ENCODE measurements at regions not wholly inside any gene's neighbourhood (a gene's known extent, or its start where the extent isn't known, plus 50 kb on each side); places are given as distances from the start of the nearest gene placed in this dataset.
"Not testable (repeated sequence)": the region's sequence is repeated elsewhere in the genome, so short reads cannot be mapped to it uniquely, and the experiment has no call there.

DNA sequence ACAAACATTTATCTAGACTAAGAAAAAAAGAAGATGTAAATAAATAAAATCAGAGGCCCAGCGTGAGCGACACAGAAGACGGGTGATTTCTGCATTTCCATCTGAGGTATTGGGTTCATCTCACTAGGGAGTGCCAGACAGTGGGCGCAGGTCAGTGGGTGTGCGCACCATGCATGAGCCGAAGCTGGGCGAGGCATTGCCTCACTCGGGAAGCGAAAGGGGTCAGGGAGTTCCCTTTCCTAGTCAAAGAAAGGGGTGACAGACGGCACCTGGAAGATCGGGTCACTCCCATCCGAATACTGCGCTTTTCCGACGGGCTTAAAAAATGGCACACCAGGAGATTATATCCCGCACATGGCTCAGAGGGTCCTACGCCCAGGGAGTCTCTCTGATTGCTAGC, 79.5 kb upstream of the ABCD2 start:
- not testable (repeated sequence) for DNase-seq (ENCODE audit: low spot score)

DNA sequence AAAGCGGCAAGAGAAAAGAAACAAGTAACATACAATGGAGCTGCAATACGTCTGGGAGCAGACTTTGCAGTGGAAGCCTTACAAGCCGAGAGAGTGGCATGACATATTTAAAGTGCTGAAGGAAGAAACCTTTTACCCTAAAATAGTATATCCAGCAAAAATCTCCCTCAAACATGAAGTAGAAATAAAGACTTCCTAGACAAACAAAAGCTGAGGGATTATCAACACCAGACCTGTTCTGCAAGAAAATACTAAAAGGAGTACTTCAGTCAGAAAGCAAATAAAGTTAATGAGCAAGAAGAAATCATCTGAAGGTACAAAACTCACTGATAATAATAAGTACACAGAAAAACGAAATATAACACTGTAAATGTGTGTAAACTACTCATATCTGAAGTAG, 77.5 kb upstream of the ABCD2 start:
- DNase-seq (ENCODE audit: low spot score), result no peak

DNA sequence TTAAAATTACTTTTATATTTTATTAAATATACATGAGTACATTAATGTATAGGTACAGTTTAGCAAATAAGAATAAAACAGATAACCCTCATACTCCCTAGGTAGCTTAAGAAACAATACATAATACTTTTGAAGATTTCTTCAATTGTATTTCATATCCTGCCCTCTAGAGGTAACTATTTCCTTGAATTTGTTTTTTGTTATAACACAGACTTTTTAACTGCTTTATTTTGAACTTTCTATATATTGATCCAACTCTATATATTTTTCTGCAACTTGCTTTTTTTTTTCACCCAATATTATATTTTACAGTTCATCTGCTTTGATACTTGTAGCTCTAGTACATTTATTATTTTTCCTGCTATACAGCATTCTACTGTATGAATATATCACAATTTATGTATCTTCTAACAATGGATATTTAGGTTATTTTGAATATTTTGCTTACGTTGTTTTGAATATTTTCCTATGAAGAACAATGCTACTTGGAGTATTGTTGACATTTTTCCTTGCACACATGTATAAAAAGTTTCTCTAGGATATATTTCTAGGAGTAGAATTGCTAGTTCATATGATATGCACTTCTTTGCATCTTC, 72.8 kb upstream of the ABCD2 start:
- DNase-seq (ENCODE audit: low spot score), result peak; percentile 48

DNA sequence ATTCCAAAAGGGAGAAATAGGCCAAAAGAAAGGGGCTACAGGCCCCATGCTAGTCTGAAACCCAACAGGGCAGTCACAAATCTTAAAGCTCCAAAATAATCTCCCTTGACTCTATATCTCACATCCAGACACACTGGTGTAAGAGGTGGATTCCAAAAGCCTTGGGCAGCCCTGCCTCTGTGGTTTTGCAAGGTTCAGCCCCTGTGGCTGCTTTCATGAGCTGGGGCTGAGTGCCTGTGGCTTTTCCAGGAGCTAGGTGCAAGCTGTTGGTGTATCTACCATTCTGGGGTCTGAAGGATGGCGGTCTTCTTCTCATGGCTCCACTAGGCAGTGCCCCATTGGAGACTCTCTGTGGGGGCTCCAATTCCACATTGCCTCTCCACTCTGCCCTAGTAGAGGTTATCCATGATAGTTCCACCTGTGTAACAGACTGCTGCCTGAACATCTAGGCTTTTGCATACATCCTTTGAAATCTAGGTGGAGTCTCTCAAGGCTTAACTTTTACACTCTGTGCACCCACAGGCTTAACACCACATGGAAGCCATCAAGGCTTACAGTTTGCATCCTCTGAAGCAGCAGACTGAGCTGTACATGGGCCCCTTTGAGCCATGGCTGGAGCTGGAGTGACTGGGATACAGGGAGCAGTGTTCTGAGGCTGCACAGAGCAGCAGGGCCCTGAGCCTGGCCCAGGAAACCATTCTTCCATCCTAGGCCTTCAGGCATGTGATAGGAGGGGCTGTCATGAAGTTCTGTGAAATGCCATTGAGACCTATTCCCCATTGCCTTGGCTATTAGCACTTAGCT, 66.5 kb upstream of the ABCD2 start:
- DNase-seq (ENCODE audit: low spot score), result peak; percentile 29

DNA sequence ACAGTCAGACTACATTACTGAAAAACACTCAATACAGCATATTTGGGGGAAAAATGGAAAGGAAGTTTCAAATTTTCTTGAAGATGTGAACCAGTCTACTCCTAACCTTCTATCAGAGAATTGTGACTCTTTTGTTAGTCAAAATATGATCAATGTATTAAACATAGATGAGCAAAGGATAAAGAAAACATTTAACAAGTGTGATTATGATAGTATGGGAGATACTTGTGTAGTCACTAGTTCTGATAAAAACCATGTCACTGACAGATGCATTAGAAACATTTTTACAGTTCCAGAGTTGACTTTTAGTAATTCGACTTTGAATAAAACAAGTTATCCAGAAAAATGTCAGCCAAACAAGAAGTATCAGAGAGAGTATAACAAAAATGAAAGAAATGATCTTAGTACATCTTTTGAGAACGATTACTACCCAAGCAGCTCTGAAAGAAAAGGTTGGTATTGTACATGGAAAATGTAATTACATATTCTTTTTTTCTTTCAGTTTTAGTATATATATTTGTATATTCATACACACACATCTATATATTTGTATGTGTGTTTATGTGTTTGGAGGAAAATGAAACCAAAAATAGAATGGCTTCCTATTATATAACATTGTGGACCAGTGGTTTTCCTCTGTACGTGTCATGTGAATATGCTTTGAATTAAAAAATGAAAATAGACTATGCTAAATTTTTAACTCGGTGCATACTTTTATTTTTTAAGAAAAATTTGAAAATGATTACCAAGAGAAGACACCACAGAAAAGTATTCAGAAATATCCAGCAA, 63.3 kb upstream of the ABCD2 start:
- DNase-seq (ENCODE audit: low spot score), result peak; percentile 50

DNA sequence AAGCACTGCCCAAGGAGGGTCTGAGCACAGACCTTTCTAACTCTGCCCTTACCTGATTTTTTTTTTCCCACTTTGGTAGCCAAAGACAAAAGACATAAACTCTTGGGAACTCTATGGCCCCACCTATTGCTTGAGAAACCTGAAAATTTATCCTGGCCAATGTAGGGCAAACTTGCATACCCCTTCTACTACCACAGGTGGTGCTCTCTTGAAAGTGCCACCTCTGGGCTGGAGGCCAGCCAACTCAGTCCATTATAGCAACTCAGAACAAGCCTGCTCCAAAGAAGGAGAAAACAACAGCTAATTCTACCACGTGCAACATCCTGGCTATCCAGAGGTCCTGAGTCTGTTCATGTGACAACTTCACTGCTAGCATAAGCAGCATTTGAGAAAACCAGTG, 55.7 kb upstream of the ABCD2 start:
- DNase-seq (ENCODE audit: low spot score), result no peak

DNA sequence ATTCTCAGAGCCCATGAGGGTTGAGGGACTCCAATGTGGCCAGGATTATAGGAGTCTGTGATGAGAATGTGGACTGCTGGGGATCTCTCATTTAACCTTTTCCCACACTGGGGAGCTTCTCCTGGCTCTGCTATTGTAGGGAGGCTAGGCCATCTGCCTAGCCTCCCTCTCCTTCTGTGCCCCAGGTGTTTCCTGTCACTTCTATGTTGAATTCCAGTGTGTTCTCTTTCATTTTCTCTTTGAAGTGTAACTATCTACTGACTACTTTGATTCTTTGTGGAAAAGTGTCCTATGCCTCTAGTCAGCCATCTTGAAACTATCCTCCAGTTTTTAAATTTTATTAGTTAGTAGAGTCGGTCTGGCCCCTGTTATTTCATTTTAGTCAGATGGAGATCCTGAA, 53.4 kb upstream of the ABCD2 start:
- DNase-seq (ENCODE audit: low spot score), result no peak

DNA sequence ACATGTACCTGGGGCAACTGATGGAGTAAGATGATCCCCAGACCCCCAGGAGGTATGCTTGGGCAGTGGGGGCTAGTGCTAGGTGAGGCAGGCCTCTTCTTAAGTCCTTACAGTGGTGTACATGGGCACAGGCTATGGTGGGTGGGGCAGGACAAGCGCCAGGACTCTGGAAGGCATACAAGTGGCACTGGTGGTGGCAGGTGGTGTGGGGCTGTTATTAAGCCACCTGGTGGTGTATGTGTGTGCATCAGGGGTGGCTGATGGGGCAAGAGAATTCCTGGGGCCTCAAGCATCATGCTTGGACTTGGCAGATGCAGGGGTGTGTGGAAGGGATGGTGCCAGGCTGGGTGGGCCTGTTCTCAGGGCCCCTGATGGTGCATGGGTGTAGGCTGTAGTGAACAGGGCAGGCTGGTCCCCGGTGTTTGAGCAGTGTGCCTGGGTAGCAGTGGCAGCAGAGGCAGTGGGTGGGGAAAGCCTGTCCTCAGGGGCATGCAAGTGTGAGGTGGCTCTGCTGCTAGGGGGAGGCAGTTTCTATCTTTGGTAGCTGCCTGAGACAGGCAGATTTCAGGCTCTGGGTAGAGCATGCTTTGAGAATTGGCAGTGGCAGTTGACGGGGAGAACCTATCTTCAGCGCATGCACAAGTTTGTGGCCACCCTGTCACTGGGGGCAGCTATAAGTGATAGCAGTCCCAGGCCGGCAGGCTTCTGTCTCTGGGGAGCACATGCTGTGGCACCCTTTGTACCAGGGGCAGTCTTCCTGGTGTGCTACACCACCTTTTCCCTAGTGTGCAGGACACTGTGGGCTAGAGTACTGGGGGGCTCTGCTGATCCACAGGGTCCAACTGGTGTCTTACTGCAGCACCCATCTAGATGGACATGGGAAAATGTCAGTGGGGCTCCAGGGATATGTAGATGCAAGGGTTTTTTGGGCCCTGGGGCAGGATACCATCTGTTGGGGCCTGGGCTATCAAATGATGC, 52.6 kb upstream of the ABCD2 start:
- DNase-seq (ENCODE audit: low spot score), result no peak

DNA sequence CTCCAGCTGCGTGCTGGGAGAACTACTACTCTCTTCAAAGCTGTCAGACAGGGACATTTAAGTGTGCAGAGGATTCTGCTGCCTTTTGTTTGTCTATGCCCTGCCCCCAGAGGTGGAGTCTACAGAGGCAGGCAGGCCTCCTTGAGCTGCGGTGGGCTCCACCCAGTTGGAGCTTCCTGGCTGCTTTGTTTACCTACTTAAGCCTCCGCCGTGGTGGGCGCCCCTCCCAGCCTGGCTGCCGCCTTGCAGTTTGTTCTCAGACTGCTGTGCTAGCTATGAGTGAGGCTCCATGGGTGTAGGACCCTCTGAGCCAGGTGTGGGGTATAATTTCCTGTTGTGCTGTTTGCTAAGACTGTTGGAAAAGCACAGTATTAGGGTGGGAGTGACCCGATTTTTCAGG, 49.9 kb upstream of the ABCD2 start:
- DNase-seq (ENCODE audit: low spot score), result peak; percentile 49

Measured in CD4-positive, alpha-beta T cell treated with Interleukin-2 at 100 ng/mL for 4 hours (primary cell).